Breast epithelium (tissue), 3 donors: ENCODE measurements at regions not wholly inside any gene's neighbourhood (a gene's known extent, or its start where the extent isn't known, plus 50 kb on each side); places are given as distances from the start of the nearest gene placed in this dataset.

Source experiments
- CTCF ChIP-seq, 3 donors: fragments of 450-650 bp; IDR thresholded peaks; one replicate each; pipeline ENCODE4 v1.5.1; 2016 to 2017; ENCODE audit warnings: antibody characterized with exemption in 3 of 3, mild to moderate bottlenecking in 3 of 3, moderate library complexity in 3 of 3
- POLR2A ChIP-seq: fragments of 450-650 bp; IDR thresholded peaks from one replicate; pipeline ENCODE4 v1.6.1; 2016; ENCODE audit warnings: antibody characterized with exemption, mild to moderate bottlenecking, moderate library complexity

- TF ChIP-seq CTCF (IDR thresholded peaks at IDR 0.05) (no peak), POLR2A (no peak)
Observed at GRCh38 chr3:117181222-117181621, 471.6 kb downstream of the TUSC7 start.
